ENCODE measurements at regions not wholly inside any gene's neighbourhood (a gene's known extent, or its start where the extent isn't known, plus 50 kb on each side); places are given as distances from the start of the nearest gene placed in this dataset.
"Not testable (repeated sequence)": the region's sequence is repeated elsewhere in the genome, so short reads cannot be mapped to it uniquely, and the experiment has no call there.

DNA sequence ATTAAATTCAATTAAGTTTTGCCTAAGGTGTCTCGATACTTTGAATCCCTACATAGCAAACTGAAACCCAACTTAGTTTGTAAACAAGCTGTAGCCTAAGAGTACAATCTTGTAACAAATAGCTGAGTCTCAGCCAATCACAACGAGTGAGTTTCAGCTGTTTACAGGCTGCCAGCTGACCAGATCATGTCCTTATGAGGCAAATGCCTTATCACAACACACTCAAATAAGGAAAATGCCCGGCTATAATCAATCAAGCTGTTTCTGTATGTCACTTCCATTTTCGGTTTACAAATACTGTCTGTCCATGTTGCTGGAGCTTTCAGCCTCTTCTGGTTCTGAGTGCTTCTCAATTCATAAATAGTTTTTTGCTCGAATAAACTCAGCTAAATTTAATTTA is 943.8 kb downstream of the SLC16A7 start:
- no peak for DNase-seq

GRCh38 chr12:60568914-60569313 is 973.1 kb downstream of the SLC16A7 start:
- no peak for DNase-seq

GRCh38 chr12:60577607-60578006 is 981.8 kb downstream of the SLC16A7 start:
- no peak for DNase-seq

GRCh38 chr12:60587664-60588063 is 991.8 kb downstream of the SLC16A7 start:
- not testable (repeated sequence) for DNase-seq

- DNase-seq = no peak
Measured at GRCh38 chr12:60594035-60594711, 998.3 kb downstream of the SLC16A7 start.

DNA sequence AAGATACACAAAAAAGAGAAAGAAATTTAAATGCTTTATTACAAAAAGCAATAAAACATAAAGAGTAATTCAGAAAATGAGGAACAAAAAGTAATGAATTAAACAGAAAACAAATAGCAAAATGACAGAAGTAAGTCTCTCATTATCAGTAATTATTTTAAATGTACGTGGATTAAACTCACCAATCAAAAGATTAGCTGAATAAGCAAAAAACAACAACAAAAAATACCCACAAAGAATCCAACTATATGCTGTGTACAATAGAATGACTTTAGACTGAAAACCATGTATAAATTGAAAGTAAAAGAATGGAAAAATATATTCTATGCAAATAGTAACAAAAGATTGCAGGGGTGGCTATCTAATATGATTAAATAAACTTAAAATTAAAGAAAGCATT is 1006.8 kb downstream of the SLC16A7 start:
- DNase-seq = no peak

- not testable (repeated sequence) for DNase-seq
Measured at GRCh38 chr12:60603475-60603874, 1007.6 kb downstream of the SLC16A7 start.

GRCh38 chr12:60616400-60616799 is 1020.6 kb downstream of the SLC16A7 start:
- DNase-seq = no peak

- no peak for DNase-seq
Measured at GRCh38 chr12:60630796-60631195, 1035.0 kb downstream of the SLC16A7 start.

GRCh38 chr12:60644076-60644475 is 1048.2 kb downstream of the SLC16A7 start:
- DNase-seq = no peak

- DNase-seq = no peak
Measured at GRCh38 chr12:60666895-60667294, 1071.1 kb downstream of the SLC16A7 start.

GRCh38 chr12:60672949-60673348 is 1077.1 kb downstream of the SLC16A7 start:
- no peak for DNase-seq

DNA sequence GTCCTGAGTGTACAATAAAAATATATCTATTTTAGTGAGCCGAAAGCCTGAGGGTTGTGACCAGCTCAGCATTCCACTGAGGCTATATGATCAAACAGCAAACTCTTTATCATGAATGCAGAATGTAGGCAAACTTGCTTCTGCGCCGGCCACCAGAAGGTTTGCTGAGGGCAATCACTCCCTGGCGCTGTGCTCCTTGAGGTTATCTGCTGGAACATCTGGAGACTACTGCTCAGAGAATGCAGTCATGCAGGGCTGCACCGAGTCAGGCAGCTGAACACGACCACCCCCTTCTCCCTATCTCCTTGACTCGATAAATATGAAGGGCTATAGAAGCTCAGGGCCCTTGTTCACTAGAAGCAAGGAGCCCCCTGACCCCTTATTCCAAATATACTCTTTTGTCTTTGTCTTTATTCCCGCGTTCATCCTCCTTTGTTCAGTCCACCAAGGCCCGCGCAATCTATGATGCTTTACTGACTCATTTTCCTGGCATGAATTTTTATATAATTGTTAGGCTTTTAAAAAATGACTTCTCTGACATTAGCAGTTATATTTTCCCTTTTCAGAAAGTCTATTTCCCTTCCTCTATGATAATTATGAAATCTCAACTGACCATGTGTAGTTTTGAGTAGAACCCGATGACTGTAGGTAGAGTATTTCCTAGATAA is 1089.3 kb downstream of the SLC16A7 start:
- no peak for DNase-seq

DNA sequence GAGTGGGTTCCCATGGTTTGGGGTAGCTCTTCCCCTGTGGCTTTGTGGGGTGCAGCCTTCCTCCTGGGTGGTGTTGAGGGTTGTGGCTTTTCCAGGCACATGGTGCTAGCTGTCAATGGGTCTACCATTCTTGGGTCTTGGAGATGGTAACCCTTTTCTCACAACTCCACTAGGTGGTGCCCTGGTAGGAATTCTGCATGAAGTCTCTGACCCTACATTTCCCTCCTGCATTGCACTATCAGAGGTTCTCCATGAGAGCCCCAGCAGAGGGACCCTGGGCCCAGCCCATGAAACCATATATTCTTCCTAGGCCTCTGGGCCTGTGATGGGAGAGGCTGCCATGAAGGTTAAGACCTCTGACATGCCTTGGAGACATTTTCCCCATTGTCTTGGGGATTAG is 1093.3 kb downstream of the SLC16A7 start:
- no peak for DNase-seq

GRCh38 chr12:60693019-60693626 is 1097.3 kb downstream of the SLC16A7 start:
- no peak for DNase-seq

GRCh38 chr12:60704171-60704914 is 1108.5 kb downstream of the SLC16A7 start:
- DNase-seq = no peak

- no peak for DNase-seq
Measured at GRCh38 chr12:60710246-60710645, 1114.4 kb downstream of the SLC16A7 start.

DNA sequence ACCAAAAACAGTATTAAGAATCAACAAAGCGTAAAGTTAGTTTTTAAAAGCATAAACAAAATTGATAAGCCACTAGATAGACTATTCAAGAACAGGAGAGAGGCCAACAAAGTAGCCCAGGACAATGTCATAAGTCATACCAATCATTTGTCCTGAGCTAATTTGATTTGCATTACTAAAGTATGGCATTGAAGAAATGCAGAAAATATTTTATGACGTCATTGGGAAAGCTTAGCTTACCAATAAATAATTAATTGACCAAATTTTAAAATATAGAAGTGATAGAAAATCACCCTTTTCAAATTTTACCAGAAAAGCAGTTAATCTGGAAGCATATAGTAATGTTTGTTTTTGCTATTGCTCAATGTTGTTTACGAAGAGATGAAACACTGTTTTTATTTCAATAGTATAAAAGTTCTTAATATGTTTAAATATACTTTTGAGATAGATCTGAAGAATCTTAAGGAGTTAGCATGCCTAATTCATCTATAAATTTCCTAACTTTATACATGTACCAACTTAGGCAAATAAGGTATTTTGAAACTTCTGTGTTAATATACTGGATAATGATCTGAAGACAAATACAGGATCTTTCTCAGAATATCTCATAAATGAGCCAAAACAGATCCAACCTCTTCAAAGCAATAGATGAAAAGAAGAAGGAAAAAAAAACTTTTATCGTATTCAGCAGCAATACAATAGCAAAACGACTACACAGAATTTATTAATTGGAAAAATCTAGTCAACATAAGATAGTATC is 1118.5 kb downstream of the SLC16A7 start:
- no peak for DNase-seq

DNA sequence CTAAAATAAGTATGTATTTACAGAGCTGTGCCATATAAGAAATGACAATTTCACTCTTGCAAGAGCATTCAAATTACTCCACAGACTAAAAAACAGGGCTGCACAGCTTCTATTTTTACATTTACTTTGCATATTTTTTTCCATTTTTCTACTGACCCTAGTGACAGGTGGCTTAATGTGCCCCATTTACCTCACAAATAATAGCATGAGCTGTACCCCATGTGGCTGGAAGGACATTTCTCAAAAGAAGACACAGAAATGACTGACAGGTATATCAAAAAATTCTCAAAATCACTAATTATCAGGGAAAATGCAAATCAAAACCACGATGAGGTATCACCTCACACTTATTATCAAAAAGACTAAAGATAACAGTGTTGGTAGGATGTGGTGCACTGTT is 1128.6 kb downstream of the SLC16A7 start:
- no peak for DNase-seq

DNA sequence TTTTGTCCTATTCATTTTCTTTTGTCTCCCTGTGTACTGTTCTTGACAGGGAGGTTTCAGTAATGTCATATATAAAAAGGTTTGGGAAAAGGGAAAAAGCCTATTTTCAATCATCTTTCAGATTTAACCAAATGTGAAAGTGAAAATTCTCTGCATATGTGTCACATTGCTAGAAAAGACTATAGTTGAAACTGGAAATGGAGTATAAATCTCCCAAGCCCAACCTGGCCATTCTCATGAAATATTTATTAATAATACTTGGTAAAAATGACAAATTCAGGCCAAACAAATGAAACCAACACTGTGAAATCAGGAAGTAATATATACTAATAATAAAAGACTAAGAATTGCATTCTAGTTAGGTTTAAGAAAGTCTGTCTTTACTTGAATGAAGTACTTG is 1129.2 kb downstream of the SLC16A7 start:
- DNase-seq = no peak

- DNase-seq = no peak
Measured at GRCh38 chr12:60752589-60752988, 1156.8 kb downstream of the SLC16A7 start.

DNA sequence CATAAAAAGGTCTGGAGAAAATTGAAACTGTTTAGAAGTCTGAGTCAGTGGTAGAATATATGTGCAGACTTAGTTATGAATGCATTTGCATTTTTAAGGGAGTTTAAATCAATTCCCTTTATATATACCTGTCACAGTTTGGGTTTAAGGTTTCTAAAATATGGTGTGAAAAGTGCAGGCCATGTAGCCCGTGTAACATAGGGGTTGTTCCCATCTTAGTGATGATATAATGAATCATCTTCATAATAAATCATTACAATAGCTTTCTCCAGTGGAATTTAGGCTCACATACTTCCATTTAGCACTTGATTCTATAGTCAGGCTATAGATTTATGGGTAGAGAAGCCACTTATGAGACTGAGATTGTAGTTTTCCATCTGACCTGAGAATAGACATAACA is 1162.4 kb downstream of the SLC16A7 start:
- no peak for DNase-seq

DNA sequence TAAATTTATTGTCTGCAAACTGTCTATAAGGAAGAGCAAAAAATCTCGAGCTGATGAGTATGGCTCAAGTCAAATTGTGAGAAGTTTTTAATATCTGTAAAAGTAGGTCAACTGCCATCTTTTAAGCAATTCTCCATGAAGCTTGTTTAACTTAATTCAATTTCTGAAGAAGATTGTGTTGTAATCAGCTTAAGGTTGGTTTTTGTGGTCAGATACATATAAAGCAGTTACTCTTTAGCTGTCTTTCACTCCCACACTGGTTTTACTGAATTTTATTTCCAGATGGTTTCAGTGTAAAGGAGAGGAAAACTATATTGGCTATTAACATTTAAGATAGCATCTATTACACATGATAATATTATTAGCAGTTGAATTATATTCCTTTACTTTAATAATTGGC is 1165.1 kb downstream of the SLC16A7 start:
- DNase-seq = no peak

Measured in activated naive CD4-positive, alpha-beta T cell treated with Interleukin-2 at 50 U/mL for 16 hours (primary cell).